SK-N-MC (cell line): ENCODE measurements at regions not wholly inside any gene's neighbourhood (a gene's known extent, or its start where the extent isn't known, plus 50 kb on each side); places are given as distances from the start of the nearest gene placed in this dataset.

ENCODE experiments used
- EZH2 ChIP-seq: fragments of 200-600 bp; sonication (generic); IDR thresholded peaks from one replicate; pipeline ENCODE4 v1.6.1; 2017; ENCODE audit warnings: antibody characterized with exemption
- POLR2AphosphoS5 ChIP-seq: IDR thresholded peaks from 2 replicates; pipeline ENCODE4 v1.6.1; 2012; ENCODE audit warnings: mild to moderate bottlenecking, low read depth, low read length, borderline replicate concordance

DNA sequence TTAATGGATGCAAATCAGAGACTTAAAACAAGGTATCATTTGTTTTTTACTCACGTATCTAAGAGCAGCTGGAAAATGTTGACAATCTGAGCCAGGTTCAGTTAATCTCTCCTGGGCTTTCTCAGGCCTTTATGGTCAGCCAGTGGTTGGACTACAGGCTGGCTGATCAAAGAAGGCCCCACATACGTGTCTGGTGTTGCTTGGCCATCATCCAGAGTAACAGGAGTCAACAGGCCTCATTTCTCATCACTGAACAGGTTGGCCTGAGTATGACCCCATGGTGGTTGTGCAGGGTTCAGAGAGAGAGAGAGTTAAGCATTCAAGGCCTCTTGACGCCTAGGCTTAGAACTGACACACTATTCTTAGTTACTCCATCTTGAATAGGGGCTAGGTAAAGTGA lies 97.0 kb upstream of the VLDLR start:
- no peak for TF ChIP-seq POLR2AphosphoS5
- TF ChIP-seq EZH2: no peak
